ENCODE measurements at regions not wholly inside any gene's neighbourhood (a gene's known extent, or its start where the extent isn't known, plus 50 kb on each side); places are given as distances from the start of the nearest gene placed in this dataset.

DNA sequence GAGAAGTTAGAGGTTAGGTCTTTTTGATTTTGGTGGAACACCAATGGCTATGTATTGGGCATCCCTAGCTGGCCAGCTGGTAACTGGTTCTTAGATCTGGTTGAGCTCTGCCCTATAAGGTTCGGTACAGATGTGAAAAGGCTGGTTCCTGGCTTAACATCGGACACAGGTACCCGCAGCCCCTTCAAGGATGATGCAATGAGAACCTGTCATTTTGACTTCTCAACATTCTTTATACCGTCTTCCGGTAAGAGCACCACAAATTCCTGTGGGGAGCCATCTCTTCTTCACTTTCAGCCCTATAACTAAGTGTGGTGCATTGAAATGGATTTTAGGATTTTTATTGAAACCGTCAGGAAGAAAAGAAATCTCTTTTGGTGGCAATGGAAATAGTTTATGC, 222.8 kb downstream of the ADAMTS9 start:
- no peak for ATAC-seq
- RAD21 ChIA-PET (ENCODE audit: low non-redundant PET in 1 of 2, low total read pairs in 2 of 2, uncharacterized antibody in 2 of 2, unreplicated experiment in 2 of 2): no interaction called here

DNA sequence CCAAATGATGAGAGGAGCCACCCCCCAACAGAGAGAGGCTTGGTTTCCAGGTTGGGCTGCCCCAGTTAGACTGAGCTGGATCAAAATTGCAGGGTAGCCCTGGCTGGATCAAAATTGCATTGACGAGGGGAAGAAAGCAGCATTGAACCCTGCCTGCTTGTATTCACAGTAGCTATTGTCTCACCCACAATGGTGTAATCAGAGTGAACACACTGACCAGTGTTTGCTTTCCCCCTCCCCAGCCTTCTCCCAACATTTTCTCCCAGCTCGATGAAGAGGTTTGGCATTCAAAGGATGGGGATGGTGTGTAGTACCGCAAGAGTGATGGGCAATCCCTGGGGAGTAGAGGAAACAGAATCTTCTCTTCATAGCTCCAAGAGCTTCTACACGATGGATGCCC, 223.8 kb downstream of the ADAMTS9 start:
- ChIA-PET POLR2A (no interaction called here), CTCF (interaction anchor here (1.0 to 1.8 kb wide), 4 partner anchors 11 to 432 kb away, joined by 3 to 8 read pairs (median 4); no protein-coding TSS in a partner anchor), RAD21 (ENCODE audit: low non-redundant PET in 1 of 2, low total read pairs in 2 of 2, uncharacterized antibody in 2 of 2, unreplicated experiment in 2 of 2) (no interaction called here)
- H3K36me3 ChIP-seq (ENCODE audit: control insufficient read depth in 1 of 2, insufficient read depth in 2 of 2, low read length in 2 of 2): no peaks in the 10 kb centered on the region
- no peak for TF ChIP-seq SRF (IDR thresholded peaks at IDR 0.05; ENCODE audit: low read depth)
- no peak for TF ChIP-seq SP1 (IDR thresholded peaks at IDR 0.05; ENCODE audit: low read depth)
- no peak for TF ChIP-seq ELF1 (IDR thresholded peaks at IDR 0.05; ENCODE audit: borderline replicate concordance, low read depth)
- TF ChIP-seq JUND (IDR thresholded peaks at IDR 0.05): no peak
- no peaks in the 10 kb centered on the region for H3K79me2 ChIP-seq (ENCODE audit: insufficient read depth, low read length)
- no peaks in the 10 kb centered on the region for H3K4me1 ChIP-seq (ENCODE audit: control insufficient read depth in 1 of 2, insufficient read depth in 2 of 2, low read length in 2 of 2)
- DNase-seq (ENCODE audit: low read depth, low spot score): no peak
- H3K9me2 ChIP-seq (ENCODE audit: insufficient read depth): no peaks in the 10 kb centered on the region
- no peak overlapping the region for H3K9ac ChIP-seq (ENCODE audit: low read length)
- H3K27ac ChIP-seq (ENCODE audit: low read depth, low read length): no peak overlapping the region
- intact Hi-C loops (cut with micrococcal nuclease): no loop called here
- ATAC-seq: no peak
- no TSS peak for BruUV-seq (replicated peaks)
- no peak overlapping the region for H3K4me2 ChIP-seq (ENCODE audit: low read length)
- H3K27me3 ChIP-seq (ENCODE audit: insufficient read depth, low read length): no peaks in the 10 kb centered on the region
- no peak overlapping the region for H2AFZ ChIP-seq (ENCODE audit: low read depth, low read length, poor library complexity, severe bottlenecking)
- H3K4me3 ChIP-seq (replicated peaks in 1 of 2; ENCODE audit: low read depth in 1 of 2, low read length in 2 of 2): no peak overlapping the region
- H3K9me3 ChIP-seq (ENCODE audit: control insufficient read depth in 1 of 2, insufficient read depth in 1 of 2, low read depth in 1 of 2, low read length in 2 of 2): no peaks in the 10 kb centered on the region
- H4K20me1 ChIP-seq (ENCODE audit: insufficient read depth): no peaks in the 10 kb centered on the region

More for the DNA sequence above, 222.8 kb downstream of the ADAMTS9 start:
- DNase-seq (ENCODE audit: low read depth, low spot score): no peak
- BruUV-seq (replicated peaks): no TSS peak
- ChIA-PET POLR2A (no interaction called here), CTCF (no interaction called here)
- H3K9me3 ChIP-seq (ENCODE audit: control insufficient read depth in 1 of 2, insufficient read depth in 1 of 2, low read depth in 1 of 2, low read length in 2 of 2): no peaks in the 10 kb centered on the region
- H3K4me2 ChIP-seq (ENCODE audit: low read length): no peak overlapping the region
- H3K27ac ChIP-seq (ENCODE audit: low read depth, low read length): no peak overlapping the region
- intact Hi-C loops (cut with micrococcal nuclease): no loop called here
- no peak overlapping the region for H2AFZ ChIP-seq (ENCODE audit: low read depth, low read length, poor library complexity, severe bottlenecking)
- H3K9ac ChIP-seq (ENCODE audit: low read length): no peak overlapping the region
- H3K36me3 ChIP-seq (ENCODE audit: control insufficient read depth in 1 of 2, insufficient read depth in 2 of 2, low read length in 2 of 2): no peaks in the 10 kb centered on the region
- H3K9me2 ChIP-seq (ENCODE audit: insufficient read depth): no peaks in the 10 kb centered on the region
- H3K27me3 ChIP-seq (ENCODE audit: insufficient read depth, low read length): no peaks in the 10 kb centered on the region
- H3K4me3 ChIP-seq (replicated peaks in 1 of 2; ENCODE audit: low read depth in 1 of 2, low read length in 2 of 2): no peak overlapping the region
- TF ChIP-seq ZFX (IDR thresholded peaks at IDR 0.05) (no peak), TCF7L2 (IDR thresholded peaks at IDR 0.05; ENCODE audit: borderline replicate concordance, extremely low read depth, insufficient read depth, insufficient read length) (no peak), JUND (IDR thresholded peaks at IDR 0.05) (no peak), ZNF274 (IDR thresholded peaks at IDR 0.05; ENCODE audit: low read depth, low read length) (no peak)
- TF ChIP-seq, protein P1, sequence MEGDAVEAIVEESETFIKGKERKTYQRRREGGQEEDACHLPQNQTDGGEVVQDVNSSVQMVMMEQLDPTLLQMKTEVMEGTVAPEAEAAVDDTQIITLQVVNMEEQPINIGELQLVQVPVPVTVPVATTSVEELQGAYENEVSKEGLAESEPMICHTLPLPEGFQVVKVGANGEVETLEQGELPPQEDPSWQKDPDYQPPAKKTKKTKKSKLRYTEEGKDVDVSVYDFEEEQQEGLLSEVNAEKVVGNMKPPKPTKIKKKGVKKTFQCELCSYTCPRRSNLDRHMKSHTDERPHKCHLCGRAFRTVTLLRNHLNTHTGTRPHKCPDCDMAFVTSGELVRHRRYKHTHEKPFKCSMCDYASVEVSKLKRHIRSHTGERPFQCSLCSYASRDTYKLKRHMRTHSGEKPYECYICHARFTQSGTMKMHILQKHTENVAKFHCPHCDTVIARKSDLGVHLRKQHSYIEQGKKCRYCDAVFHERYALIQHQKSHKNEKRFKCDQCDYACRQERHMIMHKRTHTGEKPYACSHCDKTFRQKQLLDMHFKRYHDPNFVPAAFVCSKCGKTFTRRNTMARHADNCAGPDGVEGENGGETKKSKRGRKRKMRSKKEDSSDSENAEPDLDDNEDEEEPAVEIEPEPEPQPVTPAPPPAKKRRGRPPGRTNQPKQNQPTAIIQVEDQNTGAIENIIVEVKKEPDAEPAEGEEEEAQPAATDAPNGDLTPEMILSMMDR (IDR thresholded peaks at IDR 0.05 in 2 of 3, conservative IDR thresholded peaks at IDR 0.05 in 1 of 3; ENCODE audit: borderline replicate concordance in 1 of 3, insufficient read depth in 1 of 3, low read depth in 2 of 3, low read length in 2 of 3): no peak
- no peaks in the 10 kb centered on the region for H3K79me2 ChIP-seq (ENCODE audit: insufficient read depth, low read length)
- no peaks in the 10 kb centered on the region for H4K20me1 ChIP-seq (ENCODE audit: insufficient read depth)
- no peaks in the 10 kb centered on the region for H3K4me1 ChIP-seq (ENCODE audit: control insufficient read depth in 1 of 2, insufficient read depth in 2 of 2, low read length in 2 of 2)
